WERI-Rb-1 (cell line): ENCODE measurements at regions not wholly inside any gene's neighbourhood (a gene's known extent, or its start where the extent isn't known, plus 50 kb on each side); places are given as distances from the start of the nearest gene placed in this dataset.

Experiments used
- DNase-seq: peaks from one replicate; pipeline ENCODE4 v3.0.0-alpha.2; 2020
- H3K27ac ChIP-seq: fragments of 250-450 bp; sonication (Bioruptor Pico); 2 replicates; pipeline ENCODE4 v1.5.1; 2020; ENCODE audit warnings: mild to moderate bottlenecking, moderate library complexity
- H3K27me3 ChIP-seq: fragments of 250-450 bp; sonication (Bioruptor Pico); 2 replicates; pipeline ENCODE4 v1.5.1; 2021; ENCODE audit warnings: mild to moderate bottlenecking, low read depth, moderate library complexity; ENCODE audit not compliant: insufficient read depth, severe bottlenecking
- H3K36me3 ChIP-seq: fragments of 250-450 bp; sonication (Bioruptor Pico); 2 replicates; pipeline ENCODE4 v1.5.1; 2020; ENCODE audit warnings: mild to moderate bottlenecking, moderate library complexity
- H3K4me3 ChIP-seq: 2 replicates; pipeline ENCODE4 v1.5.1; 2011; ENCODE audit warnings: low read depth, mild to moderate bottlenecking, control low read depth, low read length
- H3K9me3 ChIP-seq: fragments of 250-450 bp; sonication (Bioruptor Pico); 2 replicates; pipeline ENCODE4 v1.5.1; 2021; ENCODE audit warnings: mild to moderate bottlenecking, moderate library complexity; ENCODE audit not compliant: severe bottlenecking
- CTCF ChIP-seq: IDR thresholded peaks from 2 replicates; pipeline ENCODE4 v1.5.1; 2011; ENCODE audit warnings: low read depth, mild to moderate bottlenecking, control low read depth, inconsistent platforms, low read length

- DNase-seq = no peak
Observed at GRCh38 chr12:92650228-92650822, 52.5 kb upstream of the PLEKHG7 start.

DNA sequence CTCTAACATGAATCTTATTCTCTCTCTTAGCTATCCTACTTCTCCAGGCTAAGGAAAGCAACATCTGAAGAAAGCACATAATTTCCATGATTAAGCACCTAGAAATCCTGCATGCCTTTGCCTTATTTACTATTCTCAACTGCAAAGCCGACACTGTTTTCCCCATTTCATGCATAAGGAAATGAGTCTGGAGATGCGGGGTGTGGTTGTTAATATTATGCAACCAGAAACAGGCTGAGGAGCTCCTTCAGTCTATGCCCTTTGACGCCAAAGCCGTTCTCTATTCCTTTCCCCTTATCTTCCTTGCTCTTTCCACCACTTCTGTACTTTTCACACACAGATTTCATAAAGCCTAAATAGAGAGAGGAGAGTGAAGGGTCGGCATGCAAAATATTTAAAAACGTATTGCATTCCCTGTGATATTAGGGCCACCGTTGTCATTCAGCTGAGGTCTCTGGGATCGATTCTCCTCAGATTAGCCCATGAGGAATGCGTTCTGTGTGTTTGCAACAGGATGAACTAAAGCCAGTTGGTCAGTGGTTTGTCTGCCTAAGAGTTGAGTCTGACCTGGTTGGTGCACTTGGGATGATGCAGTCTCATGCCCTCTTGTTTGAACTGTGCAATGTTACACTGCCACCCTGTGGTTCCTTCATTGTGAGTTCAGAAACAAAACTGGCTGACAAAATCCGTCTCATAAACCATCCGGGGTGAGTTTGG is 53.1 kb upstream of the PLEKHG7 start:
- H3K9me3 ChIP-seq = no peaks in the 10 kb centered on the region
- H3K27me3 ChIP-seq = no peaks in the 10 kb centered on the region
- H3K27ac ChIP-seq = no peak overlapping the region
- peak; percentile 81 for TF ChIP-seq CTCF
- H3K4me3 ChIP-seq = no peak overlapping the region
- H3K36me3 ChIP-seq = no peaks in the 10 kb centered on the region
- DNase-seq = peak; percentile 70

More at GRCh38 chr12:92650228-92650822, 52.5 kb upstream of the PLEKHG7 start:
- H3K9me3 ChIP-seq = no peaks in the 10 kb centered on the region
- H3K4me3 ChIP-seq = no peak overlapping the region
- no peaks in the 10 kb centered on the region for H3K27me3 ChIP-seq
- no peak overlapping the region for H3K27ac ChIP-seq
- H3K36me3 ChIP-seq = no peaks in the 10 kb centered on the region
- TF ChIP-seq CTCF = no peak

DNA sequence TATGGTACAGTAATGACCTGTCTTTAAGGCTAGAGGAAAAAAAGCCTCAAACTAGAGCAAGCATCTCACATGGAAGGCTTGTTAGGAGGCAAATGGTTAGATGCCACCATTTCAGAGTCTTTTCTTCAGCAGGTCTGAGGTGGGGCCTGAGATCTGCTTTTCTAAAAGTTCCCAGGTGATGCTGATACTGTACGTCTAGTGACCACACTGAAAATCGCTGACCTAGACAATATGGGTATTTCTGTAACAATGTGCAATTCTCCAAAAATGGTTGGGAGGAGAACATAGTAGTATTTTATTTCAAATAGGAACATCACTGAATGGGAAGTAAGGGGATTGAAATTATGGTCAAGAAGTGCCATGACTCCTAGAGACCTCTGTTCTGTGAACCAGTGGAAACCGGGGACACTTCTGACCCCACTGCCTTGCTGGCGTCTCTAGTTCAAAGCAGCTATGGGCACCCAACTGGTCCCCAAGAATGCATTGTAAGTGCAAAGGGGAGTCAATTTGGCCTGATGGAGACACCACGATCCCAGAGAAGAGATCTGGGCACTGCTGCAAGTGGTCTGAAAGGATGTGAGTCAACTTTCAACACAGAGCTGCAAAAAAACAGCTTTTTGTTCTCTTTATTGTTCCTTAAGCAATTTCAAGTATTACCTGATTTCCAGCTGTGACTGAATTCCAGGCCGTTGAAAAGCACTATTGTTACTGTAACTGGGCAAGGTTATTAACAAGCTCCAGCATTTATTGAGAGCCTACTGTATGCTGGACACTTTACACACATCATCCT is 54.4 kb upstream of the PLEKHG7 start:
- no peaks in the 10 kb centered on the region for H3K36me3 ChIP-seq
- no peak for DNase-seq
- no peak for TF ChIP-seq CTCF

DNA sequence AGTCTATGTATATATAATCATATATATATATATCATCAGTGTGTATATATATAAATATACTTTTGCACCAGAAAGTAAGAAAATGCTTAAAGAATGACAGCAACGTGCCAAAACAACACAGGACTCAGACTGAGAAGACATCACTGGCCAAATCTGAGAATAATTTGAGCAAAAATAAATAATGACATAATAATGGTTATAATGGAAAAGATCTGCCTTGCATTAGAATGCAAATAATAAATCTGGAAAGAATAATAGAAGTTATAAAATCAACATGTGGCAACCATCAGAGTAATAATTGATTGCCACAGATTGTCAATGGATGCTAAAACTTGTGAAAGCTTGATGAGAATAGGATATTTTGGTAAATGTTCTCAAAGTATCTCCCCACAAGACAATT is 61.5 kb upstream of the PLEKHG7 start:
- no peaks in the 10 kb centered on the region for H3K27me3 ChIP-seq
- no peak for TF ChIP-seq CTCF

More for the DNA sequence above, 54.4 kb upstream of the PLEKHG7 start:
- Histone ChIP-seq H3K27me3 (no peaks in the 10 kb centered on the region), H3K9me3 (no peaks in the 10 kb centered on the region), H3K4me3 (no peak overlapping the region), H3K27ac (no peak overlapping the region)

DNA sequence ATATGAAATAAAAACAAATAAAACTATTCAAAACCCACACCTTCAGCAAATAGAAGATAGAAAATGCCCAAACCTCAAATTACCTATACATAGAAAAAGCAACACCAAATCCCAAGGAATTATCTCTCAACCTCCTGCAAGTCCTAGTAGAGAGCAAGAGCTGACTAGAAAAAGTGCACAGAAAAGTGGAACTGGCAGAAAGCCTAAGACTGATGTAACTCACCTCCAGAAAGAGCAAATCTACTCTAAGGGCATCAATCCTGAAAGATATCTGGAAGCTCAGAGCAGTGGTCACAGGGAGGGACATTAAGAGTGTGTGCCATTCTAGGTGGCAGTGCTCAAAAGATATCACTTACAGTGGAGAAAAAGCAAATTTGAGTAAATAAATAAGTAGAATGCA is 62.1 kb upstream of the PLEKHG7 start:
- TF ChIP-seq CTCF = no peak

More for the DNA sequence above, 61.5 kb upstream of the PLEKHG7 start:
- Histone ChIP-seq H3K27ac (no peak overlapping the region), H3K9me3 (no peaks in the 10 kb centered on the region), H3K36me3 (no peaks in the 10 kb centered on the region), H3K4me3 (no peak overlapping the region)
- DNase-seq = no peak

More for the DNA sequence above, 62.1 kb upstream of the PLEKHG7 start:
- Histone ChIP-seq H3K27ac (no peak overlapping the region), H3K9me3 (no peaks in the 10 kb centered on the region), H3K36me3 (no peaks in the 10 kb centered on the region), H3K27me3 (no peaks in the 10 kb centered on the region), H3K4me3 (no peak overlapping the region)
- DNase-seq = no peak
